Lower leg skin (tissue), 3 donors: ENCODE measurements at regions not wholly inside any gene's neighbourhood (a gene's known extent, or its start where the extent isn't known, plus 50 kb on each side); places are given as distances from the start of the nearest gene placed in this dataset.

Experiments used
- POLR2A ChIP-seq, 2 donors: fragments of 450-650 bp; IDR thresholded peaks; one replicate each; pipeline ENCODE4 v1.6.1; 2016 to 2017; ENCODE audit warnings: antibody characterized with exemption in 2 of 2, mild to moderate bottlenecking in 1 of 2, moderate library complexity in 1 of 2
- TF ChIP-seq, protein P1 (sequence below), 3 donors: fragments of 450-650 bp; IDR thresholded peaks; one replicate each; pipeline ENCODE4 v1.5.1; 2016; ENCODE audit warnings: antibody characterized with exemption in 3 of 3, mild to moderate bottlenecking in 3 of 3, moderate library complexity in 2 of 3

DNA sequence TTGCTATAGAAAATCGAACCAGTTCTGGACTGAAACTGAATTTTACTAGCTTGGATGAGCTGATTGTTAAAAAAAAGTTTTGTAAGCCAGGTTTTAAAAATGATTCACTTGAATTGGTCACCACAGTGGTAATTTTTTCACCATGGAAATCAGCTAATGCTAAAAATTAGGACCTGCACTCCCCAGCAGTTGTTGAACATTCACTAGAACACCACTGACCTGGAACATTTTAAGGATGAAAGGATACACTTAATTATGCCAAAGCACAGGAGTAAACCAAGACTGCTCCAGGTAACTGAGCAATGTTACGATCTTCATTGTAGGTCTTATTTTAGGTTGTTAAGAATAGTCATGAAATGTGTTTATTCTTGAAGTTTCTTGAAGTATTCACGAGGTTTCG lies 1342.6 kb upstream of the SPRY2 start:
- TF ChIP-seq, protein P1, sequence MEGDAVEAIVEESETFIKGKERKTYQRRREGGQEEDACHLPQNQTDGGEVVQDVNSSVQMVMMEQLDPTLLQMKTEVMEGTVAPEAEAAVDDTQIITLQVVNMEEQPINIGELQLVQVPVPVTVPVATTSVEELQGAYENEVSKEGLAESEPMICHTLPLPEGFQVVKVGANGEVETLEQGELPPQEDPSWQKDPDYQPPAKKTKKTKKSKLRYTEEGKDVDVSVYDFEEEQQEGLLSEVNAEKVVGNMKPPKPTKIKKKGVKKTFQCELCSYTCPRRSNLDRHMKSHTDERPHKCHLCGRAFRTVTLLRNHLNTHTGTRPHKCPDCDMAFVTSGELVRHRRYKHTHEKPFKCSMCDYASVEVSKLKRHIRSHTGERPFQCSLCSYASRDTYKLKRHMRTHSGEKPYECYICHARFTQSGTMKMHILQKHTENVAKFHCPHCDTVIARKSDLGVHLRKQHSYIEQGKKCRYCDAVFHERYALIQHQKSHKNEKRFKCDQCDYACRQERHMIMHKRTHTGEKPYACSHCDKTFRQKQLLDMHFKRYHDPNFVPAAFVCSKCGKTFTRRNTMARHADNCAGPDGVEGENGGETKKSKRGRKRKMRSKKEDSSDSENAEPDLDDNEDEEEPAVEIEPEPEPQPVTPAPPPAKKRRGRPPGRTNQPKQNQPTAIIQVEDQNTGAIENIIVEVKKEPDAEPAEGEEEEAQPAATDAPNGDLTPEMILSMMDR (IDR thresholded peaks at IDR 0.05), result no peak
- TF ChIP-seq POLR2A (IDR thresholded peaks at IDR 0.05), result no peak
